BLaER1 (cell line): ENCODE measurements at regions not wholly inside any gene's neighbourhood (a gene's known extent, or its start where the extent isn't known, plus 50 kb on each side); places are given as distances from the start of the nearest gene placed in this dataset.

ENCODE experiments used
- H3K27ac ChIP-seq: shearing (Covaris generic); formaldehyde crosslinking; 2 replicates; pipeline ENCODE4 v1.8.1; 2022
- H3K27me3 ChIP-seq: shearing (Covaris generic); formaldehyde crosslinking; 2 replicates; pipeline ENCODE4 v1.8.1; 2022
- H3K36me3 ChIP-seq: shearing (Covaris generic); formaldehyde crosslinking; 2 replicates; pipeline ENCODE4 v1.8.1; 2022
- H3K4me1 ChIP-seq: shearing (Covaris generic); formaldehyde crosslinking; 2 replicates; pipeline ENCODE4 v1.8.1; 2022
- H3K4me2 ChIP-seq: shearing (Covaris generic); formaldehyde crosslinking; 2 replicates; pipeline ENCODE4 v1.8.1; 2022
- H3K4me3 ChIP-seq: shearing (Covaris generic); formaldehyde crosslinking; 2 replicates; pipeline ENCODE4 v1.8.1; 2022
- H3K9ac ChIP-seq: shearing (Covaris generic); formaldehyde crosslinking; 2 replicates; pipeline ENCODE4 v1.8.1; 2022
- H3K9me3 ChIP-seq: shearing (Covaris generic); formaldehyde crosslinking; 2 replicates; pipeline ENCODE4 v1.8.1; 2022
- H4K20me1 ChIP-seq: shearing (Covaris generic); formaldehyde crosslinking; 2 replicates; pipeline ENCODE4 v1.8.1; 2022
- Cebpa-rat ChIP-seq: shearing (Covaris generic); IDR thresholded peaks from 2 replicates; pipeline ENCODE4 v1.8.1; 2022

GRCh38 chr14:55881577-55882241 lies 236.5 kb upstream of the PELI2 start:
- no peaks in the 10 kb centered on the region for H3K36me3 ChIP-seq
- no peaks in the 10 kb centered on the region for H4K20me1 ChIP-seq
- no peak for TF ChIP-seq Cebpa-rat
- no peak overlapping the region for H3K4me2 ChIP-seq
- H3K9me3 ChIP-seq, result no peaks in the 10 kb centered on the region
- no peak overlapping the region for H3K27ac ChIP-seq
- H3K27me3 ChIP-seq, result no peaks in the 10 kb centered on the region
- H3K4me3 ChIP-seq, result no peak overlapping the region
- 0 out of 2 replicates have a peak, but pooled peaks cover 4% of the 10 kb centered on the region for H3K4me1 ChIP-seq
- H3K9ac ChIP-seq, result no peak overlapping the region

GRCh38 chr14:55884819-55885218 lies 233.4 kb upstream of the PELI2 start:
- Histone ChIP-seq H3K4me3 (no peak overlapping the region), H3K9me3 (no peaks in the 10 kb centered on the region), H4K20me1 (no peaks in the 10 kb centered on the region), H3K4me2 (no peak overlapping the region), H3K4me1 (0 out of 2 replicates have a peak, but pooled peaks cover 4% of the 10 kb centered on the region), H3K27me3 (no peaks in the 10 kb centered on the region), H3K9ac (no peak overlapping the region), H3K27ac (no peak overlapping the region), H3K36me3 (no peaks in the 10 kb centered on the region)
- TF ChIP-seq Cebpa-rat, result no peak

GRCh38 chr14:55889124-55889523 lies 229.1 kb upstream of the PELI2 start:
- Histone ChIP-seq H3K4me3 (no peak overlapping the region), H3K27me3 (no peaks in the 10 kb centered on the region), H3K9me3 (no peaks in the 10 kb centered on the region), H3K27ac (no peak overlapping the region), H4K20me1 (no peaks in the 10 kb centered on the region), H3K4me2 (no peak overlapping the region), H3K4me1 (0 out of 2 replicates have a peak, but pooled peaks cover 4% of the 10 kb centered on the region), H3K9ac (no peak overlapping the region), H3K36me3 (no peaks in the 10 kb centered on the region)
- no peak for TF ChIP-seq Cebpa-rat

- no peaks in the 10 kb centered on the region for H3K27me3 ChIP-seq
- no peaks in the 10 kb centered on the region for H3K4me1 ChIP-seq
- H3K9me3 ChIP-seq, result no peaks in the 10 kb centered on the region
- no peak overlapping the region for H3K9ac ChIP-seq
- H3K27ac ChIP-seq, result no peak overlapping the region
- TF ChIP-seq Cebpa-rat, result no peak
- no peaks in the 10 kb centered on the region for H4K20me1 ChIP-seq
- no peak overlapping the region for H3K4me3 ChIP-seq
- no peak overlapping the region for H3K4me2 ChIP-seq
- H3K36me3 ChIP-seq, result no peaks in the 10 kb centered on the region
These were observed 226.5 kb upstream of the PELI2 start for GRCh38 chr14:55891692-55892091.

- H3K4me1 ChIP-seq, result no peaks in the 10 kb centered on the region
- no peak overlapping the region for H3K4me3 ChIP-seq
- H3K9me3 ChIP-seq, result no peaks in the 10 kb centered on the region
- H3K27ac ChIP-seq, result no peak overlapping the region
- H3K4me2 ChIP-seq, result no peak overlapping the region
- peak; percentile 51; the same call in 1 of the 2 replicates for TF ChIP-seq Cebpa-rat
- H3K9ac ChIP-seq, result no peak overlapping the region
- no peaks in the 10 kb centered on the region for H4K20me1 ChIP-seq
- H3K36me3 ChIP-seq, result no peaks in the 10 kb centered on the region
- no peaks in the 10 kb centered on the region for H3K27me3 ChIP-seq
These were observed 225.3 kb upstream of the PELI2 start for GRCh38 chr14:55892906-55893305.

GRCh38 chr14:55893705-55894104 lies 224.5 kb upstream of the PELI2 start:
- Histone ChIP-seq H3K27ac (no peak overlapping the region), H3K4me2 (no peak overlapping the region), H3K9ac (no peak overlapping the region), H3K9me3 (no peaks in the 10 kb centered on the region), H3K4me1 (no peaks in the 10 kb centered on the region), H4K20me1 (no peaks in the 10 kb centered on the region), H3K4me3 (no peak overlapping the region), H3K36me3 (no peaks in the 10 kb centered on the region), H3K27me3 (no peaks in the 10 kb centered on the region)
- TF ChIP-seq Cebpa-rat, result no peak

GRCh38 chr14:55897031-55897430 lies 221.2 kb upstream of the PELI2 start:
- Histone ChIP-seq H3K27me3 (no peaks in the 10 kb centered on the region), H3K4me2 (no peak overlapping the region), H3K4me1 (no peaks in the 10 kb centered on the region), H3K9ac (no peak overlapping the region), H4K20me1 (no peaks in the 10 kb centered on the region), H3K36me3 (no peaks in the 10 kb centered on the region), H3K27ac (no peak overlapping the region), H3K4me3 (no peak overlapping the region), H3K9me3 (no peaks in the 10 kb centered on the region)
- no peak for TF ChIP-seq Cebpa-rat

- Histone ChIP-seq H3K9me3 (no peaks in the 10 kb centered on the region), H3K4me2 (no peak overlapping the region), H3K27me3 (no peaks in the 10 kb centered on the region), H3K27ac (no peak overlapping the region), H3K9ac (no peak overlapping the region), H3K36me3 (no peaks in the 10 kb centered on the region), H3K4me1 (no peaks in the 10 kb centered on the region), H3K4me3 (no peak overlapping the region), H4K20me1 (no peaks in the 10 kb centered on the region)
- TF ChIP-seq Cebpa-rat, result no peak
These were observed 219.3 kb upstream of the PELI2 start for GRCh38 chr14:55898938-55899337.

- Histone ChIP-seq H4K20me1 (no peaks in the 10 kb centered on the region), H3K27me3 (no peaks in the 10 kb centered on the region), H3K27ac (no peak overlapping the region), H3K4me2 (no peak overlapping the region), H3K9ac (no peak overlapping the region), H3K9me3 (no peaks in the 10 kb centered on the region), H3K36me3 (no peaks in the 10 kb centered on the region), H3K4me3 (no peak overlapping the region), H3K4me1 (no peaks in the 10 kb centered on the region)
- no peak for TF ChIP-seq Cebpa-rat
These were observed 218.7 kb upstream of the PELI2 start for GRCh38 chr14:55899531-55899930.

- Histone ChIP-seq H3K4me2 (no peak overlapping the region), H3K9ac (no peak overlapping the region), H3K9me3 (no peaks in the 10 kb centered on the region), H3K27me3 (no peaks in the 10 kb centered on the region), H3K4me3 (no peak overlapping the region), H4K20me1 (no peaks in the 10 kb centered on the region), H3K4me1 (no peaks in the 10 kb centered on the region), H3K27ac (no peak overlapping the region), H3K36me3 (no peaks in the 10 kb centered on the region)
- TF ChIP-seq Cebpa-rat, result no peak
These were observed 217.5 kb upstream of the PELI2 start for GRCh38 chr14:55900749-55901148.

GRCh38 chr14:55901291-55901690 lies 216.9 kb upstream of the PELI2 start:
- Histone ChIP-seq H3K27me3 (no peaks in the 10 kb centered on the region), H3K27ac (no peak overlapping the region), H3K9ac (no peak overlapping the region), H4K20me1 (no peaks in the 10 kb centered on the region), H3K9me3 (no peaks in the 10 kb centered on the region), H3K4me1 (no peaks in the 10 kb centered on the region), H3K36me3 (no peaks in the 10 kb centered on the region), H3K4me3 (no peak overlapping the region), H3K4me2 (no peak overlapping the region)
- TF ChIP-seq Cebpa-rat, result no peak
